Gastrocnemius medialis (tissue), 4 donors: ENCODE measurements at regions not wholly inside any gene's neighbourhood (a gene's known extent, or its start where the extent isn't known, plus 50 kb on each side); places are given as distances from the start of the nearest gene placed in this dataset.

Experiments
- ATAC-seq, 2 donors: fragments of 150-250 bp; one replicate each; pipeline ENCODE4 v1.9.1; 2016
- DNase-seq, 2 donors: peaks; one replicate each; pipeline ENCODE4 v3.0.0-alpha.2; 2019
- H3K27ac ChIP-seq, 4 donors: fragments of 200-600 bp; sonication (generic); 1 replicate in 1 of 4; 2 replicates in 3 of 4; pipeline ENCODE4 v1.5.1; 2016 to 2018; ENCODE audit warnings: mild to moderate bottlenecking in 2 of 4, moderate library complexity in 1 of 4
- H3K27me3 ChIP-seq, 3 donors: fragments of 200-600 bp; sonication (generic) in 2 of 3; 1 replicate in 1 of 3; 2 replicates in 2 of 3; pipeline versions ENCODE4 v1.5.1 to v1.6.0; 2016 to 2019; ENCODE audit warnings: mild to moderate bottlenecking in 1 of 3, moderate library complexity in 1 of 3
- H3K36me3 ChIP-seq, 2 donors: fragments of 200-600 bp; sonication (generic) in 1 of 2; one replicate each; pipeline ENCODE4 v1.5.1; 2017 to 2018
- H3K4me1 ChIP-seq, 2 donors: fragments of 200-600 bp; sonication (generic) in 1 of 2; one replicate each; pipeline ENCODE4 v1.5.1; 2016 to 2017; ENCODE audit warnings: mild to moderate bottlenecking in 2 of 2
- H3K4me3 ChIP-seq, 4 donors: fragments of 200-600 bp; sonication (generic) in 3 of 4; 1 replicate in 1 of 4; 2 replicates in 3 of 4; pipeline ENCODE4 v1.5.1; 2016 to 2019; ENCODE audit warnings: mild to moderate bottlenecking in 2 of 4
- H3K9me3 ChIP-seq, 3 donors: fragments of 200-600 bp; sonication (generic) in 2 of 3; 1 replicate in 1 of 3; 2 replicates in 2 of 3; pipeline ENCODE4 v1.5.1; 2016 to 2019
- CTCF ChIP-seq, 5 experiments: fragments of 450-650 bp in 3 of 5; fragments of 200-600 bp in 2 of 5; sonication (generic) in 2 of 5; IDR thresholded peaks in 4 of 5; conservative IDR thresholded peaks in 1 of 5; 1 replicate in 4 of 5; 2 replicates in 1 of 5; pipeline ENCODE4 v1.5.1; 2016 to 2019; ENCODE audit warnings: antibody characterized with exemption in 5 of 5, mild to moderate bottlenecking in 3 of 5, moderate library complexity in 3 of 5
- POLR2A ChIP-seq, 2 donors: fragments of 450-650 bp; IDR thresholded peaks; one replicate each; pipeline ENCODE4 v1.6.1; 2017; ENCODE audit warnings: antibody characterized with exemption in 2 of 2, mild to moderate bottlenecking in 2 of 2, moderate library complexity in 2 of 2
- in situ Hi-C, 4 donors: fragments of 200-750 bp; cut with MboI; loops; one replicate each; pipeline versions ENCODE4 v1.15.0 to v1.8.0; 2017; ENCODE audit warnings: low sequenced_read_pairs in 4 of 4
- intact Hi-C: fragments of 100-400 bp; cut with DNase I; formaldehyde crosslinking; loops from one replicate; pipeline ENCODE4 v1.15.1; 2023; ENCODE audit warnings: low total_unique reads

- TF ChIP-seq POLR2A (IDR thresholded peaks at IDR 0.05) (no peak), CTCF (IDR thresholded peaks at IDR 0.05 in 4 of 5, conservative IDR thresholded peaks at IDR 0.05 in 1 of 5) (no peak)
- Histone ChIP-seq H3K27ac (no peak overlapping the region), H3K4me1 (no peaks in the 10 kb centered on the region), H3K36me3 (no peaks in the 10 kb centered on the region), H3K9me3 (no peaks in the 10 kb centered on the region), H3K27me3 (no peaks in the 10 kb centered on the region), H3K4me3 (no peak overlapping the region)
- in situ Hi-C loops = no loop called here
- intact Hi-C loops = no loop called here
- DNase-seq = no peak
- no peak for ATAC-seq
Measured at GRCh38 chr4:115740806-115741205, 627.4 kb upstream of the NDST4 start.

- no peak for DNase-seq
- intact Hi-C loops (no loop called here), in situ Hi-C loops (no loop called here)
- Histone ChIP-seq H3K4me1 (no peaks in the 10 kb centered on the region), H3K9me3 (no peaks in the 10 kb centered on the region), H3K36me3 (no peaks in the 10 kb centered on the region), H3K27me3 (no peaks in the 10 kb centered on the region), H3K4me3 (no peak overlapping the region), H3K27ac (no peak overlapping the region)
- no peak for ATAC-seq
- no peak for TF ChIP-seq POLR2A (IDR thresholded peaks at IDR 0.05)
- no peak for TF ChIP-seq CTCF (IDR thresholded peaks at IDR 0.05 in 4 of 5, conservative IDR thresholded peaks at IDR 0.05 in 1 of 5)
Measured at GRCh38 chr4:115729739-115730266, 616.4 kb upstream of the NDST4 start.

GRCh38 chr4:115723621-115724020 is 610.2 kb upstream of the NDST4 start:
- no peak for DNase-seq
- intact Hi-C loops = no loop called here
- in situ Hi-C loops = no loop called here

DNA sequence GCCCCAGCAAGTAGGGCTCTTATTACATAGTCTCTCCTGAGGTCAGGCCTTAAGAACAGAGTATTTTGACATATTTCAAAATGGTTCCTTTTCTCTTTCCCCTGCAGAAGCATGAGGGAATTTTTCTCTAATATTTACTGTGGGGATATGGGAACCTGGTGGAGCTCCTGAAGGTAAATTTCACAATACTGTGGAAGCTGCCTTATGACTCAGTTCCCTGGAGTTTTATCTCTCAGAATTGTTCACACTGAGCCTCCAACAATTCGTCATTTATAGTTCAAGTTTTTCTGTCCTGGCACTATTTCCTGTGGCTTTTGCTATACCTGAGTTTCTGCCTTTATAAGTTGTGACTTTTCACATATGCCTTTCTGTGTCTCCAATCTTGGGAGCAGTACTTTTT is 607.2 kb upstream of the NDST4 start:
- H3K4me1 ChIP-seq = no peaks in the 10 kb centered on the region
- TF ChIP-seq POLR2A (IDR thresholded peaks at IDR 0.05) (no peak), CTCF (IDR thresholded peaks at IDR 0.05 in 4 of 5, conservative IDR thresholded peaks at IDR 0.05 in 1 of 5) (no peak)
- no peak overlapping the region for H3K27ac ChIP-seq
- in situ Hi-C loops (no loop called here), intact Hi-C loops (no loop called here)
- no peaks in the 10 kb centered on the region for H3K27me3 ChIP-seq
- H3K9me3 ChIP-seq = no peaks in the 10 kb centered on the region
- DNase-seq (no peak), ATAC-seq (no peak)
- H3K4me3 ChIP-seq = no peak overlapping the region
- H3K36me3 ChIP-seq = no peaks in the 10 kb centered on the region

More at GRCh38 chr4:115723621-115724020, 610.2 kb upstream of the NDST4 start:
- no peaks in the 10 kb centered on the region for H3K27me3 ChIP-seq
- no peaks in the 10 kb centered on the region for H3K9me3 ChIP-seq
- no peak for ATAC-seq
- TF ChIP-seq POLR2A (IDR thresholded peaks at IDR 0.05) (no peak), CTCF (IDR thresholded peaks at IDR 0.05 in 4 of 5, conservative IDR thresholded peaks at IDR 0.05 in 1 of 5) (no peak)
- no peaks in the 10 kb centered on the region for H3K4me1 ChIP-seq
- no peak overlapping the region for H3K27ac ChIP-seq
- H3K4me3 ChIP-seq = no peak overlapping the region
- no peaks in the 10 kb centered on the region for H3K36me3 ChIP-seq

DNA sequence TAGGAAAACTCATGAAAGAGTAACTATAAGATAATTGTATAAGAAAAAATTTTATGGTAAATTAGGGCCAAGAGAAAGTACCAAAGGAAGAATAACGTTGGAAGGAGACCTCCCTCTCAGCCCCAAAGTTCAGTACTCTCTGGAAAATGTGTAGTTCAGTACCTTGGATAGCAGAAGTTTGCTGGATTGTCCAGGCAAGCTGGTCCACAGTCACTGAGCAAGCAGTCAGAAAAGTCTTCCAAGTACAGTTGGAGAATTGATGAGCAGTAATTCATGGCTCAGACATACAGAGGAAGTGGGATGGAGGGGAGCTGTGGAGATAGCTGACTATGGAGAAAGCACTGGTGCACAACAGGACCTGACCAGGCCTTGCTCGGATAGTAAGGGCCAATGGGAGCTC is 598.2 kb upstream of the NDST4 start:
- Histone ChIP-seq H3K4me3 (no peak overlapping the region), H3K9me3 (no peaks in the 10 kb centered on the region), H3K27me3 (no peaks in the 10 kb centered on the region), H3K27ac (no peak overlapping the region), H3K4me1 (no peaks in the 10 kb centered on the region), H3K36me3 (no peaks in the 10 kb centered on the region)
- no peak for TF ChIP-seq CTCF (IDR thresholded peaks at IDR 0.05 in 4 of 5, conservative IDR thresholded peaks at IDR 0.05 in 1 of 5)
- TF ChIP-seq POLR2A (IDR thresholded peaks at IDR 0.05) = no peak
- ATAC-seq (no peak), DNase-seq (no peak)
- in situ Hi-C loops = no loop called here
- intact Hi-C loops = no loop called here
